Neural cell (in vitro differentiated cells): ENCODE measurements at regions not wholly inside any gene's neighbourhood (a gene's known extent, or its start where the extent isn't known, plus 50 kb on each side); places are given as distances from the start of the nearest gene placed in this dataset.

Experiments
- H2AFZ ChIP-seq: fragments of 200-600, 300-800 bp; sonication (generic), shearing (Covaris generic); 2 replicates; pipeline ENCODE4 v1.6.0; 2014; ENCODE audit warnings: low read depth, mild to moderate bottlenecking, antibody characterized with exemption, low read length, moderate library complexity
- H3F3A ChIP-seq: fragments of 200-600 bp; shearing (Covaris generic); 2 replicates; pipeline ENCODE4 v1.6.1; 2016; ENCODE audit warnings: mild to moderate bottlenecking, moderate library complexity, mixed read lengths, antibody characterized with exemption, low read length; ENCODE audit not compliant: insufficient read depth, poor library complexity, severe bottlenecking
- H3K27ac ChIP-seq: fragments of 200-600, 300-800 bp; sonication (generic), shearing (Covaris generic); 2 replicates; pipeline ENCODE4 v1.5.1; 2014; ENCODE audit warnings: mild to moderate bottlenecking, low read length, moderate library complexity
- H3K27me3 ChIP-seq: fragments of 300-800, 200-600 bp; sonication (generic), shearing (Covaris generic); 2 replicates; pipeline ENCODE4 v1.6.0; 2014; ENCODE audit warnings: mild to moderate bottlenecking, low read depth, low read length, moderate library complexity; ENCODE audit not compliant: insufficient read depth
- H3K36me3 ChIP-seq: fragments of 300-800, 200-600 bp; sonication (generic), shearing (Covaris generic); 2 replicates; pipeline ENCODE4 v1.5.1; 2014; ENCODE audit warnings: mild to moderate bottlenecking, antibody characterized with exemption, low read length, moderate library complexity; ENCODE audit not compliant: insufficient read depth
- H3K4me2 ChIP-seq: fragments of 300-800, 200-600 bp; sonication (generic), shearing (Covaris generic); 2 replicates; pipeline ENCODE4 v1.6.0; 2014; ENCODE audit warnings: mild to moderate bottlenecking, low read length
- H3K4me3 ChIP-seq: fragments of 300-800, 200-600 bp; sonication (generic), shearing (Covaris generic); 2 replicates; pipeline ENCODE4 v1.5.1; 2014; ENCODE audit warnings: mild to moderate bottlenecking, low read length, moderate library complexity
- H3K79me2 ChIP-seq: fragments of 200-600 bp; shearing (Covaris generic); replicated peaks from 2 replicates; pipeline ENCODE4 v1.6.0; 2014; ENCODE audit warnings: mild to moderate bottlenecking, low read length, moderate library complexity; ENCODE audit not compliant: insufficient read depth
- H3K9ac ChIP-seq: fragments of 300-800, 200-600 bp; sonication (generic), shearing (Covaris generic); 2 replicates; pipeline ENCODE4 v1.6.1; 2016; ENCODE audit warnings: mild to moderate bottlenecking, low read length, mixed read lengths
- H3K9me2 ChIP-seq: fragments of 200-600 bp; shearing (Covaris generic); 2 replicates; pipeline ENCODE4 v1.6.1; 2016; ENCODE audit warnings: mild to moderate bottlenecking, low read length, mixed read lengths; ENCODE audit not compliant: insufficient read depth
- H3K9me3 ChIP-seq: fragments of 200-600, 300-800 bp; sonication (generic), shearing (Covaris generic); 2 replicates; pipeline ENCODE4 v1.6.1; 2016; ENCODE audit warnings: mild to moderate bottlenecking, mixed run types, low read length, moderate library complexity, mixed read lengths
- H4K20me1 ChIP-seq: fragments of 200-600 bp; shearing (Covaris generic); 2 replicates; pipeline ENCODE4 v1.6.1; 2016; ENCODE audit warnings: mild to moderate bottlenecking, mixed run types; ENCODE audit not compliant: insufficient read depth
- EP300 ChIP-seq: fragments of 450-650 bp; conservative IDR thresholded peaks from 2 replicates; pipeline ENCODE4 v1.6.1; 2014; ENCODE audit warnings: antibody characterized with exemption, mild to moderate bottlenecking, moderate library complexity; ENCODE audit not compliant: poor library complexity, severe bottlenecking
- MXI1 ChIP-seq: fragments of 450-650 bp; conservative IDR thresholded peaks from 2 replicates; pipeline ENCODE4 v1.6.1; 2014; ENCODE audit warnings: antibody characterized with exemption, mild to moderate bottlenecking; ENCODE audit not compliant: poor library complexity, severe bottlenecking
- POLR2AphosphoS5 ChIP-seq: IDR thresholded peaks from 2 replicates; pipeline ENCODE4 v1.6.1; 2012
- SMC3 ChIP-seq: fragments of 450-650 bp; conservative IDR thresholded peaks from 2 replicates; pipeline ENCODE4 v1.6.1; 2014; ENCODE audit warnings: antibody characterized with exemption, mild to moderate bottlenecking, moderate library complexity; ENCODE audit not compliant: poor library complexity
- TAF1 ChIP-seq: IDR thresholded peaks from 2 replicates; pipeline ENCODE4 v1.6.1; 2012; ENCODE audit warnings: low read depth
- TF ChIP-seq, protein P1 (sequence below): fragments of 450-650 bp; IDR thresholded peaks from 2 replicates; pipeline ENCODE4 v1.5.1; 2014; ENCODE audit warnings: antibody characterized with exemption, mild to moderate bottlenecking, moderate library complexity; ENCODE audit not compliant: poor library complexity, severe bottlenecking
- TF ChIP-seq, protein P2 (sequence below): IDR thresholded peaks from 2 replicates; pipeline ENCODE4 v1.6.1; 2012; ENCODE audit warnings: borderline replicate concordance

DNA sequence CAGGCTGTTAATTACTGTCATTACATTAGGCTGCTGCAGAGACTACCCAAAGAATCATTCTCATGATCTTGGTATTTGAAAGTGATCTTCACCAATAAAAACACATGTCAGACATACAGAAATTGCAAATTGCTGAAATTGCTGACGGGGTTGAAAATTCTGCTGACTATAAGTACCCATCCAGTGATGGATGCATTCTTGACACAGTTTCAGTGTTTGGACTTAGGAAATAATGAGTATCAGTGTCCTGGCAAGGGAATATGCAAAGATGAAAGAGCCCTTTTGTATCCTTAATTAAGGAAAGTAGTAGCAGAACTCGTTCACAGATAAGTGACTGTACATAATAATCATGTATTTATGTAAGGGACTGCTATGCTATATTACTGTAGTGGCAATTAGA, 221.1 kb upstream of the ATP5MC3 start:
- Histone ChIP-seq H3K79me2 (no peaks in the 10 kb centered on the region), H2AFZ (no peak overlapping the region), H3K9me2 (no peaks in the 10 kb centered on the region), H3K4me2 (no peak overlapping the region), H3K9me3 (no peaks in the 10 kb centered on the region), H3K4me3 (no peak overlapping the region), H3K27ac (no peak overlapping the region), H3K36me3 (no peaks in the 10 kb centered on the region), H4K20me1 (no peaks in the 10 kb centered on the region), H3K27me3 (no peaks in the 10 kb centered on the region), H3K9ac (no peak overlapping the region), H3F3A (no peaks in the 10 kb centered on the region)
- TF ChIP-seq POLR2AphosphoS5 (no peak), TAF1 (no peak), SMC3 (no peak), EP300 (no peak)
- TF ChIP-seq, protein P1, sequence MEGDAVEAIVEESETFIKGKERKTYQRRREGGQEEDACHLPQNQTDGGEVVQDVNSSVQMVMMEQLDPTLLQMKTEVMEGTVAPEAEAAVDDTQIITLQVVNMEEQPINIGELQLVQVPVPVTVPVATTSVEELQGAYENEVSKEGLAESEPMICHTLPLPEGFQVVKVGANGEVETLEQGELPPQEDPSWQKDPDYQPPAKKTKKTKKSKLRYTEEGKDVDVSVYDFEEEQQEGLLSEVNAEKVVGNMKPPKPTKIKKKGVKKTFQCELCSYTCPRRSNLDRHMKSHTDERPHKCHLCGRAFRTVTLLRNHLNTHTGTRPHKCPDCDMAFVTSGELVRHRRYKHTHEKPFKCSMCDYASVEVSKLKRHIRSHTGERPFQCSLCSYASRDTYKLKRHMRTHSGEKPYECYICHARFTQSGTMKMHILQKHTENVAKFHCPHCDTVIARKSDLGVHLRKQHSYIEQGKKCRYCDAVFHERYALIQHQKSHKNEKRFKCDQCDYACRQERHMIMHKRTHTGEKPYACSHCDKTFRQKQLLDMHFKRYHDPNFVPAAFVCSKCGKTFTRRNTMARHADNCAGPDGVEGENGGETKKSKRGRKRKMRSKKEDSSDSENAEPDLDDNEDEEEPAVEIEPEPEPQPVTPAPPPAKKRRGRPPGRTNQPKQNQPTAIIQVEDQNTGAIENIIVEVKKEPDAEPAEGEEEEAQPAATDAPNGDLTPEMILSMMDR: no peak
- TF ChIP-seq, protein P2, sequence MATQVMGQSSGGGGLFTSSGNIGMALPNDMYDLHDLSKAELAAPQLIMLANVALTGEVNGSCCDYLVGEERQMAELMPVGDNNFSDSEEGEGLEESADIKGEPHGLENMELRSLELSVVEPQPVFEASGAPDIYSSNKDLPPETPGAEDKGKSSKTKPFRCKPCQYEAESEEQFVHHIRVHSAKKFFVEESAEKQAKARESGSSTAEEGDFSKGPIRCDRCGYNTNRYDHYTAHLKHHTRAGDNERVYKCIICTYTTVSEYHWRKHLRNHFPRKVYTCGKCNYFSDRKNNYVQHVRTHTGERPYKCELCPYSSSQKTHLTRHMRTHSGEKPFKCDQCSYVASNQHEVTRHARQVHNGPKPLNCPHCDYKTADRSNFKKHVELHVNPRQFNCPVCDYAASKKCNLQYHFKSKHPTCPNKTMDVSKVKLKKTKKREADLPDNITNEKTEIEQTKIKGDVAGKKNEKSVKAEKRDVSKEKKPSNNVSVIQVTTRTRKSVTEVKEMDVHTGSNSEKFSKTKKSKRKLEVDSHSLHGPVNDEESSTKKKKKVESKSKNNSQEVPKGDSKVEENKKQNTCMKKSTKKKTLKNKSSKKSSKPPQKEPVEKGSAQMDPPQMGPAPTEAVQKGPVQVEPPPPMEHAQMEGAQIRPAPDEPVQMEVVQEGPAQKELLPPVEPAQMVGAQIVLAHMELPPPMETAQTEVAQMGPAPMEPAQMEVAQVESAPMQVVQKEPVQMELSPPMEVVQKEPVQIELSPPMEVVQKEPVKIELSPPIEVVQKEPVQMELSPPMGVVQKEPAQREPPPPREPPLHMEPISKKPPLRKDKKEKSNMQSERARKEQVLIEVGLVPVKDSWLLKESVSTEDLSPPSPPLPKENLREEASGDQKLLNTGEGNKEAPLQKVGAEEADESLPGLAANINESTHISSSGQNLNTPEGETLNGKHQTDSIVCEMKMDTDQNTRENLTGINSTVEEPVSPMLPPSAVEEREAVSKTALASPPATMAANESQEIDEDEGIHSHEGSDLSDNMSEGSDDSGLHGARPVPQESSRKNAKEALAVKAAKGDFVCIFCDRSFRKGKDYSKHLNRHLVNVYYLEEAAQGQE: no peak

DNA sequence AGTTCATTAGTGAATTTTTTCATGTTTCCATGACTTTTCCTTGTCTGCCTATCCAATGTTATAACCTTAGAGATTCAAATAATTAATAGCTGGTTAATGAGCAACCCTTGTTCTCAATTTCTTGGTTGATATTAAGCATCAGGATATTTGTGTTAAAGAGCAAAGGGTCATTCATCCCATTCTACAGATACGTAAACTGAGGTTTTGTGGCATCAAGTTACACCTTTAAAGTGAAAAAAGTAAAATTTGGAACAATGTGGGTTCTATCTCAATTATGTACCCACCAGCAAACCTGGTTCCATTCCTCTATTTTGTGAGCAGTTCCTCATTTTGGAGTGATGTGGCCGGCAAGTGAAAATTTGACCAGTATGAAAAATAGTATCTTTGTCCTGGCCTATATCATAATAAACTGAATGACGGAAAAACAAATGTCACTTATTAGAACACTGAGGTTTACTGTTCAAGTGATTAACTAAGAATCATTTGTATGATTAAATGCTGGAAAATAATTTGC, 220.5 kb upstream of the ATP5MC3 start:
- Histone ChIP-seq H3K79me2 (no peaks in the 10 kb centered on the region), H3K27me3 (no peaks in the 10 kb centered on the region), H3K9me2 (no peaks in the 10 kb centered on the region), H3K9me3 (no peaks in the 10 kb centered on the region), H4K20me1 (no peaks in the 10 kb centered on the region), H3K4me3 (no peak overlapping the region), H3K4me2 (no peak overlapping the region), H3K36me3 (no peaks in the 10 kb centered on the region), H2AFZ (no peak overlapping the region), H3K27ac (no peak overlapping the region), H3K9ac (no peak overlapping the region), H3F3A (no peaks in the 10 kb centered on the region)
- TF ChIP-seq, protein P1: no peak
- TF ChIP-seq POLR2AphosphoS5 (no peak), MXI1 (no peak)
